ENCODE measurements at regions not wholly inside any gene's neighbourhood (a gene's known extent, or its start where the extent isn't known, plus 50 kb on each side); places are given as distances from the start of the nearest gene placed in this dataset.
A peak's percentile ranks its signal among the peaks of the same experiment; 100 is the strongest.
"Not testable (repeated sequence)": the region's sequence is repeated elsewhere in the genome, so short reads cannot be mapped to it uniquely, and the experiment has no call there.

DNA sequence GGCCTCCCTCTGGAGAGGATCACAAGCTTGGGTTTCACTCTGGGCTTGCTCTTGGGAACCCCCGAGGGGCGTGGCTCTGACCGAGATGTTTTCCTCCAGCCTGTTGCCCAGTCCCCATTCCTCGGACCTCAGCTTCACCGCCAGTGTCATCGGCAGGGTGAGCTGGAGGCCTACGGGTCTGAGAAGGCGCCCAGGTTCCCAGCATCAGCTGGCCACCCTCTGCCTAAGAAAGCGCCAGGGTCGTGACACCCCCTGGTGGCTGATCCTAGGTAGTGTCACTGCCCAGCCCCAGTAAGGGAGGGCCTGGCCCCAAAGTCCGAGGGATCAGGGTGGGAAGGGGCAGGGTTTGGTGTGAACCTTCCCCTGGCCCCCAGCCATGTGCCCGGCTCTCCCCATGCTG lies 928.8 kb downstream of the TUBA3C start:
- not testable (repeated sequence) for DNase-seq (ENCODE audit: low read depth, low spot score); H3K4me3 ChIP-seq (ENCODE audit: low read length)

DNA sequence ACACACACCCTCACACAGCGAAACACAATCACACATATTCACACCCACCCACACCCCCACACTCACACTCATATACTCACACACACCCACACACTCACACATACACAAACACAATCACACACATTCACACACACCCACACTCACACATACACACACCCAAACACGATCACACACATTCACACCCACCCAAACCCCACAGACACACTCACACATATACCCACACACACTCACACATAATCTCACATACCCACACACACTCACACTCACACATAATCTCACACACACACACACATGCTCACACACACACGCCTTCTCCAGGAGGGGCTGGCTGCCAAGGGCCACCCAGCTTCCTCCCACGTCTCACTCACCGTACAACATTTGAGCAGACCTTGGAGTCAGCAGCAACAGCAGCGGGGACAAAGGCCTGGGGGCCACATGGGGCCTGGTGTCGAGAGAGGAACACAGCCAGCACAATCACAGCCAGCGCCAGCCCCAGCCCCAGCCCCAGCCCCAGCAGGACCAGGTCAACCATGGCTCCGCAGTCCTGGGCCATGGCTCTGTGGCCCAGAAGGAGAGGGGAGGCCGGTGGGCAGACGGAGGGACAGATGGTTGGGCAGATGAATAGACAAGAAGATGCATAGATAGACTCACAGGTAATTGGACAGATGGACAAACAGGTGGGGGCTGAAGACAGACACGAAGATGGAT lies 932.9 kb downstream of the TUBA3C start:
- DNase-seq (ENCODE audit: low read depth, low spot score); H3K4me3 ChIP-seq (ENCODE audit: low read length): not testable (repeated sequence)

DNA sequence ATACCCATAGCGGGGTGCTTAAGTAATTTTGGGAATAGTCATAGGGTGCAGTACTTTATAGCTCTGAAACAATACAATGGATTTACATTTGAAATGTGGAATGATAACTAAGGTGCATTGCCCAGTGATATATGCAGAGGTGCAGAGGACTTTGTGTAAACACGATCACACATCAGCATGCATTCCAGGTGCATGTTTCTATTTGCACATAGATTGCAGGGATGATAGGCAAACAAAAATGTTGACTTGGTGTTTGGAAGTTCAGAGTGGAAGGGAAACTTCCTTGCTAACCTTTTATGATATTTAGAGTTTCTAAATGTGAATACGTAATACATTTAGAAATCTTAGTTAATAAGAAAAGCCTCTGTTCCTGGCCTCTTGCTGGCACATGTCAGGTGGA lies 941.5 kb downstream of the TUBA3C start:
- not testable (repeated sequence) for DNase-seq (ENCODE audit: low read depth, low spot score); H3K4me3 ChIP-seq (ENCODE audit: low read length)

DNA sequence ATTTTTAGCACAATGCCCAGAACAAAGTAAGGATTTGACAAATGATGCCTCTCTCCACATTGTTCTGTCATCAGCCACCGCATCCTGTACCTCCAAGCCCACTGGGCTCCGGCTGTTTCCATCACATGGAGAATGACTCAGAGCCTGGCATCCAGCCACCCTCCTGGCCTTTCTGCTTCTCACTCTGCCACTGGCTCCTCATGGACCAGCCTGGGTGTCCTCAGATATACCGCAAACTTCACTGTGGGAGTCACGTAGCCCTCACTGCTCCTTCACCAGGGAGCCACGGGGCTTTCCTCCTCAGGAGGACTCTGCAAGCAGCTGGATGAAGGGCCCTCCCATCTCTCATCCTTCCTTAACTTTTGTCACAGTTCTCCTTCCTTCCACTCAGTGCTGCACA lies 943.0 kb downstream of the TUBA3C start:
- not testable (repeated sequence) for DNase-seq (ENCODE audit: low read depth, low spot score); H3K4me3 ChIP-seq (ENCODE audit: low read length)

DNA sequence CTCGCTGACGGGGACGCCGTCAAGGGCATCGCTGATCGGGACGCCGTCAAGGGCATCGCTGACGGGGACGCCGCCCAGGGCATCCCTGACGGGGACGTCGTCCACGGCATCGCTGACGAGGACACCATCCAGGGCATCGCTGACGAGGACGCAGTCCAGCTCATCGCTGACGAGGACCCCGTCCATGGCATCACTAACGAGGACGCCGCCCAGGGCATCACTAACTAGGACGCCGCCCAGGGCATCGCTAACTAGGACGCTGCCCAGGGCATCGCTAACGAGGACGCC lies 945.2 kb downstream of the TUBA3C start:
- H3K4me3 ChIP-seq (ENCODE audit: low read length): no peak overlapping the region
- no peak for DNase-seq (ENCODE audit: low read depth, low spot score)

DNA sequence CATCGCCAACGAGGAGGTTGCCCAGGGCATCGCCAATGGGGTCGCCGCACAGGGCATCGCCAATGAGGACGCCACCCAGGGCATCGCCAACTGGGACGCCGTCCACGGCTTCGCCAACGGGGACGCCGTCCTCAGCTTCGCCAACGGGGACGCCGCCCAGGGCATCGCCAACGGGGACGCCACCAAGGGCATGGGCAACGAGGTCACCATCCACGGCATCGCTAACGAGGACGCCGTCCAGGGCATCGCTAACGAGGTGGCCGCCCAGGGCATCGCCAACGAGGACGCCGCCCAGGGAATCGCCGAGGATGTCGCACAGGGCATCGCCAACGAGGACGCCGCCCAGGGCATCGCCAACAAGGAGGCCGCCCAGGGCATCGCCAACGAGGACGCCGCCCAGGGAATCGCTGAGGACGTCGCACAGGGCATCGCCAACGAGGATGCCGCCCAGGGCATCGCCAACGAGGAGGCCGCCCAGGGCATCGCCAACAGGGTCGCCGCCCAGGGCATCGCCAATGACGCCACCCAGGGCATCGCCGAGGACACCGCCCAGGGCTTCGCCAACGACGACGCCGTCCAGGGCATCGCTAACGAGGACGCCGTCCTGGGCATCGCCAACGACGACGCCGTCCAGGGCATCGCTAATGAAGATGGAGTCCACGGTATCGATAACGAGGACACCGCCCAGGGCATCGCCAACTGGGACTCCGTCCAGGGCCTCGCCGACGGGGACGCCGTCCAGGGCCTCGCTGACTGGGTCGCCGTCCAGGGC lies 945.7 kb downstream of the TUBA3C start:
- no peak for DNase-seq (ENCODE audit: low read depth, low spot score)
- H3K4me3 ChIP-seq (ENCODE audit: low read length): no peak overlapping the region

DNA sequence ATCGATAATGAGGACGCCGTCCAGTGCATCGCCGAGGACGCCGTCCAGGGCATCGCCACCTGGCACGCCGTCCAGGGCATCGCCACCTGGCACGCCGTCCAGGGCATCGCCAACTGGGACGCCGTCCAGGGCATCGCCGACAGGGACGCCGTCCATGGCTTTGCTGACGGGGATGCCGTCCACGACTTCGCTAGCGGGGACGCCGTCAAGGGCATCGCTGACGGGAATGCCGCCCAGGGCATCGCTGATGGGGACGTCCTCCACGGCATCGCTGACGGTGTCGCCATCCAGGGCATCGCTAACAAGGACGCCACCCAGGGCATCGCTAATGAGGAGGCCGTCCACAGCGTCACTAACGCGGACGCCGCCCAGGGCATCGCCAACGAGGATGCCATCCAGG lies 946.5 kb downstream of the TUBA3C start:
- DNase-seq (ENCODE audit: low read depth, low spot score): no peak
- H3K4me3 ChIP-seq (ENCODE audit: low read length): no peak overlapping the region

DNA sequence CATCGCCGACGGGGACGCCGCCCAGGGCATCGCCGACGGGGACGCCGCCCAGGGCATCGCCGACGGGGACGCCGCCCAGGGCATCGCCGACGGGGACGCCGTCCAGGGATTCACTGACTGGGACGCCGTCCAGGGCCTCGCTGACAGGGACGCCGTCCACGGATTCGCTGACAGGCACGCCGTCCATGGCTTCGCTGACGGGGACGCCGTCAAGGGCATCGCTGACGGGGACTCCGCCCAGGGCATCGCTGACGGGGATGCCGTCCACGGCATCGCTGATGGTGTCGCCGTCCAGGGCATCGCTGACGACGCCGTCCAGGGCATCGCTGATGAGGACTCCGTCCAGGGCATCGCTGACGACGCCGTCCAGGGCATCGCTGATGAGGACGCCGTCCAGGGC lies 947.2 kb downstream of the TUBA3C start:
- not testable (repeated sequence) for H3K4me3 ChIP-seq (ENCODE audit: low read length); DNase-seq (ENCODE audit: low read depth, low spot score)

DNA sequence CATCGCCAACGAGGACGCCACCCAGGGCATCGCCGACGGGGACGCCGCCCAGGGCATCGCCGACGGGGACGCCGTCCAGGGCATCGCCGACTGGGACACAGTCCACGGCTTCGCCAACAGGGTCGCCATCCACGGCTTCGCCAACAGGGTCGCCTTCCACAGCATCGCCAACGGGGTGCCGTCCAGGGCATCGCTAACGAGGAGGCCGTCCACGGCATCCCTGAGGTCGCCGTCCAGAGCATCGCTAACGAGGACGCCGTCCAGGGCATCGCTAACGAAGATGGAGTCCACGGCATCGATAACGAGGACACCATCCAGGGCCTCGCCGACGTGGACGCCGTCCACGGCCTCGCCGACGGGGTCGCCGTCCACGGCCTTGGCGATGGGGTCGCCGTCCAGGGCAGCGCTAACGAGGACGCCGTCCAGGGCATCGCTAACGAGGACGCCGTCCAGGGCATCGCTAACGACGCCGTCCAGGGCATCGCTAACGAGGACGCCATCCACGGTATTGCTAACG lies 947.8 kb downstream of the TUBA3C start:
- no peak for DNase-seq (ENCODE audit: low read depth, low spot score)
- H3K4me3 ChIP-seq (ENCODE audit: low read length): no peak overlapping the region

DNA sequence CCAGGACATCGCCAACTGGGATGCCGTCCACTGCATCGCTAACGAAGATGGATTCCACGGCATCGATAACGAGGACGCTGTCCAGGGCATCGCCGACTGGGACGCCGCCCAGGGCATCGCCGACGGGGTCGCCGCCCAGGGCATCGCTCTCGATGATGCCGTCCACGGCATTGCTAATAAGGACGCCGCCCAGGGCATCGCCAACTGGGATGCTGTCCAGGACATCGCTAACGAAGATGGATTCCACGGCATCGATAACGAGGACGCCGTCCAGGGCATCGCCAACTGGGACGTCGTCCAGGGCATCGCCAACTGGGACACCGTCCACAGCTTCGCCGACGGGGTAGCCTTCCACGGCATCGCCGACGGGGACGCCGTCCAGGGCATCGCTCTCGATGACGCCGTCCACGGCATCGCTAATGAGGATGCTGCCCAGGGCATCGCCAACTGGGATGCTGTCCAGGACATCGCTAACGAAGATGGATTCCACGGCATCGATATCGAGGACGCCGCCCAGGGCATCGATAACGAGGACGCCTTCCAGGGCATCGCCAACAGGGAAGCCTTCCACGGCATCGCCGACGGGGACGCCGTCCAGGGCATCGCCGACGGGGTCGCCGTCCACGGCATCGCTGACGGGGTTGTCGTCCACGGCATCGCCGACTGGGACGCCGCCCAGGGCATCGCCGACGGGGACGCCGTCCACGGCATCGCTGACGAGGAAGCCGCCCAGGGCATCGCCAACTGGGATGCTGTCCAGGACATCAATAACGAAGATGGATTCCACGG lies 948.4 kb downstream of the TUBA3C start:
- DNase-seq (ENCODE audit: low read depth, low spot score): no peak
- no peak overlapping the region for H3K4me3 ChIP-seq (ENCODE audit: low read length)

DNA sequence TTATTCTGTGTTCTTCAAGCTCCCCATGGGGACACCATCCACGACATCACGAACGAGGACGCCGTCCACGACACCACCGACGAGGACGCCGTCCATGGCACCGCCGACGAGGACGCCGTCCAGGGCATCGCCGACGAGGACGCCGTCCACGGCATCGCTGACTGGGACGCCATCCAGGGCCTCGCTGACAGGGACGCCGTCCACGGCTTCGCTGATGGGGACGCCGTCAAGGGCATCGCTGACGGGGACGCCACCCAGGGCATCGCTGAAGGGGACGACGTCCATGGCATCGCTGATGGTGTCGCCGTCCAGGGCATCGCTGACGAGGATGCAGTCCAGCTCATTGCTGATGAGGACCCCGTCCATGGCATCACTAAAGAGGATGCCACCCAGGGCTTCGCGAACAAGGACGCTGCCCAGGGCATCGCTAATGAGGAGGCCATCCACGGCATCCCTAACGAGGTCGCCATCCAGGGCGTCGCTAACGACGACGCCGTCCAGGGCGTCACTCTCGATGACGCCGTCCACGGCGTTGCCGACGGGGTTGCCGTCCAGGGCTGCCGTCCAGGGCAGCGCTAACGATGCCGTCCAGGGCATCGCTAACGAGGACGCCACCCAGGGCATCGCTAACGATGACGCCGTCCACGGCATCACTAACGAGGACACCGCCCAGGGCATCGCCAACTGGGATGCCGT lies 949.2 kb downstream of the TUBA3C start:
- H3K4me3 ChIP-seq (ENCODE audit: low read length): no peak overlapping the region
- DNase-seq (ENCODE audit: low read depth, low spot score): no peak

DNA sequence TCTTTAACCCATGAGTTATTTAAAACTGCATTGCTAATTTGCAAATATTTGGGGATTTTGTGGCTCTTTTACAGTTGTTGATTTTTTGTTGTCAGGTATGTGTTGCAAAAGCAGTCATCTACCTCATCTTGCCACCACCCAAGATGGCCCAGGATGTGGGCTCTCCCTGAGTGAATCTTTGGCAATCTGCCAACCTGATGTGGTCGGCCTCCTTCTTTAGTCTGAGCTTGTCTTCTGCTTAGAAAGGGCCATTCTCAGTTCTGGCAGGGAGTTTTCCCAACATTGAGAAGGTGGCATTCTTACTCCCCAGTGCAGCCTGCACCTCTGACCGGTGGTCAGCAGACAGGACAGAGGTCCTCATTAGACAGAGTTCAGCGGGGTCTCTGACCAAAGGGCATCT lies 957.2 kb downstream of the TUBA3C start:
- not testable (repeated sequence) for H3K4me3 ChIP-seq (ENCODE audit: low read length)
- DNase-seq (ENCODE audit: low read depth, low spot score): peak; percentile 80

DNA sequence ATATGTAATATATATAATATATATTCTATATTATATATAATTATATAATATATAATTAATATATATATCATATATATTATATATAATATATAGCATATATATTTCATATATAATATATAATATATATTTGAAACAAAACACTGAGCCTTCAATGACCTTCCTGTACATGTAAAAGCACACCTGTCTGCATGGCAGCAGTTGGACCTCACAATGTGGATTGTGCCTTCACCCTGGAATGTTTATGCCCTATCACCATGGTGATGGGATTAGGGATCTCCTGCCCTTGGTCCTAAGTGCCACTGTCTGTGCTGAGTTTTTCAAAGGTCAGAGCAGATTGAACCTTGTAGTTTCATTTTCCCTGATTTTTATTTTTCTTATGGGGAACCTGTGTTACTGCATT lies 966.9 kb downstream of the TUBA3C start:
- DNase-seq (ENCODE audit: low read depth, low spot score); H3K4me3 ChIP-seq (ENCODE audit: low read length): not testable (repeated sequence)

DNA sequence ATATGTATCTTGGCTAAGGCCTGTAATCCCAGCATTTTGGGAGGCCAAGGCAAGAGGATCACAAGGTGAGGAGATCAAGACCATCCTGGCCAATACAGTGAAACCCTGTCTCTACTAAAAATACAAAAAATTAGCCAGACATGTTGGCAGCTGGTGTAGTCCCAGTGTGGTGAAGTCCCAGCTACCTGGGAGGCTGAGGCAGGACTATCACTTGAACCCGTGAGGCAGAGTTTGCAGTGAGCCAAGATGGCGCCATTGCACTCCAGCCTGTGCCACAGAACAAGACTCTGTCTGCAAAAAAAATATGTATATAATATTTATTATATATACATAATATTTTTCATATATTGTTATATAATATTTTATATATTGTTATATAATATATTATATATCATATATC lies 968.1 kb downstream of the TUBA3C start:
- not testable (repeated sequence) for DNase-seq (ENCODE audit: low read depth, low spot score); H3K4me3 ChIP-seq (ENCODE audit: low read length)

DNA sequence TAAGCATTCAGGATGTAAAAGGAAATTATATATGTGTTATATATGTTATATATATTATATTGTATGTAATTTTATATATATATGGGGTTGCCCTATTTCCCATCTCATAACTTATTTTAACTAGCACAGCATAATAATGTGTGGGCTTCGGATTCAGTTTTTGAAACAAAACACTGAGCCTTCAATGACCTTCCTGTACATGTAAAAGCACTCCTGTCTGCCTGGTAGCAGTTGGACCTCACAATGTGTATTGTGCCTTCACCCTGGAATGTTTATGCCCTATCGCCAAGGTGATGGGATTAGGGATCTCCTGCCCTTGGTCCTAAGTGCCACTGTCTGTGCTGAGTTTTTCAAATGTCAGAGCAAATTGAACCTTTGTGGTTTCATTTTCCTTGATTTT lies 968.8 kb downstream of the TUBA3C start:
- no peak for DNase-seq (ENCODE audit: low read depth, low spot score)
- H3K4me3 ChIP-seq (ENCODE audit: low read length): no peak overlapping the region

DNA sequence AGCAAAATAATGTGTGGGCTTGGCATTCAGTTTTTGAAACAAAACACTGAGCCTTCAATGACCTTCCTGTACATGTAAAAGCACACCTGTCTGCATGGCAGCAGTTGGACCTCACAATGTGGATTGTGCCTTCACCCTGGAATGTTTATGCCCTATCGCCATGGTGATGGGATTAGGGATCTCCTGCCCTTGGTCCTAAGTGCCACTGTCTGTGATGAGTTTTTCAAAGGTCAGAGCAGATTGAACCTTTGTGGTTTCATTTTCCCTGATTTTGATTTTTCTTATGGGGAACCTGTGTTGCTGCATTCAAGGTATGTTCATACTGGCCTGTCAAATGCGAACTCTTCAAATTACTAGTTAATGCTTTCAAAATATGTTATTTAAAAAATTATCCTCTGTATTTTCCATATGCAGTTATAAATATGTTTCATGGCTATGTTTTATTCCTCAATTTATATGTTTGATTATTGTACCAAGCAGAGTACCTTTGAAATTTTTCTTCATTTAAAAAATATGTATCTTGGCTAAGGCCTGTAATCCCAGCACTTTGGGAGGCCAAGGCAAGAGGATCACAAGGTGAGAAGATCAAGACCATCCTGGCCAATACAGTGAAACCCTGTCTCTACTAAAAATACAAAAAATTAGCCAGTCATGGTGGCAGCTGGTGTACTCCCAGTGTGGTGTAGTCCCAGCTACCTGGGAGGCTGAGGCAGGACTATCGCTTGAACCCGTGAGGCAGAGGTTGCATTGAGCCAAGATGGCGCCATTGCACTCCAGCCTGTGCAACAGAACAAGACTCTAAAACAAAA lies 969.7 kb downstream of the TUBA3C start:
- DNase-seq (ENCODE audit: low read depth, low spot score): peak; percentile 19
- H3K4me3 ChIP-seq (ENCODE audit: low read length): not testable (repeated sequence)

DNA sequence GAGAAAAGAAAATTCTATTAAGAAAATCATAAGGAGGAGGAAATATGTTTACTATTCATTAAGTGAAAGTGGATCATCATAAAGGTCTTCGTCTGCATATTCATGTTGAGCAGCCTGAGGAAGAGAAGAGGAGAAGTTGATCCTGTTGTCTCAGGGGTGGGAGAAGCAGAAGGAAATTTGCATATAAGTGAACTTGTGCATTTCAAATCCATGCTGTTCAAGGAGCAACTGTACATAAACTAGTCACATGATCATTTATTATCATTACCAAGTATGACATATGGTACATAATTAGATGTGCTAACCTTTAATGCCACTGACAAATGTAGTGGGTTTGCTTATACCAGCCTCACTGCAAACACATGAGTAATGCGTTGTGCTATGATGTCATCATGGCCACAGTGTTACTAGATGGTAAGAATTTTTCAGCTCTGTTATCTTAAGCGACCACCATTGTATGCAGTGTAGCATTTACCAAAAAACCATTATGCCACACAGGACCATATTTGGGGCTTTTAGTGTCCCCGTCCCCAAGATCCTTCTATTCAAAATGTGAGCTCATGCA lies 976.9 kb downstream of the TUBA3C start:
- DNase-seq (ENCODE audit: low read depth, low spot score); H3K4me3 ChIP-seq (ENCODE audit: low read length): not testable (repeated sequence)

DNA sequence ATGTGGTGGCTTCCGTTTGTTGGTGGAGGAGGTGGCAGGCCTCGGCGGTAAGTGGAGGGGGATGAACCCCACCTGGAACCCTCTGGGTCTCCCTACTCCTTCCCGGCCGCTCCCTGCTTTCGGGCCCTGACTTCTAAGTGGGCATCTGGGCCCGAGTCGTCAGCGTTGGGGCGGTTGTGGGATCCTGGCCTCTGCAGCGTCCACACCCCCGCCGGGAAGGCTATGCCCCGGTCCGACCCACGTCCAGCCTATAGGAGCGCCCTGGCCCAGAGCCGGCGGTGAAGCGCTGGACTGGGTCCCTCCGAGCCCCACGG lies 986.3 kb downstream of the TUBA3C start:
- not testable (repeated sequence) for H3K4me3 ChIP-seq (ENCODE audit: low read length); DNase-seq (ENCODE audit: low read depth, low spot score)

Measured in Jurkat, Clone E6-1 (cell line).